ENCODE measurements at regions not wholly inside any gene's neighbourhood (a gene's known extent, or its start where the extent isn't known, plus 50 kb on each side); places are given as distances from the start of the nearest gene placed in this dataset.

DNA sequence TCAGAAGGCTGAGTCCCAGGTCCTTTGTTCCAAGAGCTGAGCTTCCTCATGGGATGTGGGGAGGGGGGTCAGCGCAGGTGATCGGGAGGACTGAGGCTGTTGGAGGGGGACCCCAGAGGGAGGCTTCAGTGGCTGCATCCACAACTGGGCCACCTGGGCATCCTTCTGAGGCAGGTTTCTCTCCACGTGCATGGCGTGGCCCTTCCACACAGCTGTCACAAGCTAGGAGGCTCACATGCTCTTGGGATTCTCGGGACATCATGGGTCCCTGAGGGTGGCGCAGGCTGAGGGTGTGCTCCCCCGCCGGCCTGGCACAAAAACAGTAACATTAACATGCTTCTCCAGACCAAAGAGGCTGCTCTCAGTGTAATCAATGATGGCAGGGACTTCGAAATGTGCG, 229.6 kb upstream of the AJAP1 start:
- TF ChIP-seq, protein P1, sequence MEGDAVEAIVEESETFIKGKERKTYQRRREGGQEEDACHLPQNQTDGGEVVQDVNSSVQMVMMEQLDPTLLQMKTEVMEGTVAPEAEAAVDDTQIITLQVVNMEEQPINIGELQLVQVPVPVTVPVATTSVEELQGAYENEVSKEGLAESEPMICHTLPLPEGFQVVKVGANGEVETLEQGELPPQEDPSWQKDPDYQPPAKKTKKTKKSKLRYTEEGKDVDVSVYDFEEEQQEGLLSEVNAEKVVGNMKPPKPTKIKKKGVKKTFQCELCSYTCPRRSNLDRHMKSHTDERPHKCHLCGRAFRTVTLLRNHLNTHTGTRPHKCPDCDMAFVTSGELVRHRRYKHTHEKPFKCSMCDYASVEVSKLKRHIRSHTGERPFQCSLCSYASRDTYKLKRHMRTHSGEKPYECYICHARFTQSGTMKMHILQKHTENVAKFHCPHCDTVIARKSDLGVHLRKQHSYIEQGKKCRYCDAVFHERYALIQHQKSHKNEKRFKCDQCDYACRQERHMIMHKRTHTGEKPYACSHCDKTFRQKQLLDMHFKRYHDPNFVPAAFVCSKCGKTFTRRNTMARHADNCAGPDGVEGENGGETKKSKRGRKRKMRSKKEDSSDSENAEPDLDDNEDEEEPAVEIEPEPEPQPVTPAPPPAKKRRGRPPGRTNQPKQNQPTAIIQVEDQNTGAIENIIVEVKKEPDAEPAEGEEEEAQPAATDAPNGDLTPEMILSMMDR (IDR thresholded peaks at IDR 0.05; ENCODE audit: borderline replicate concordance, insufficient read depth, low read depth, low read length), result no peak

DNA sequence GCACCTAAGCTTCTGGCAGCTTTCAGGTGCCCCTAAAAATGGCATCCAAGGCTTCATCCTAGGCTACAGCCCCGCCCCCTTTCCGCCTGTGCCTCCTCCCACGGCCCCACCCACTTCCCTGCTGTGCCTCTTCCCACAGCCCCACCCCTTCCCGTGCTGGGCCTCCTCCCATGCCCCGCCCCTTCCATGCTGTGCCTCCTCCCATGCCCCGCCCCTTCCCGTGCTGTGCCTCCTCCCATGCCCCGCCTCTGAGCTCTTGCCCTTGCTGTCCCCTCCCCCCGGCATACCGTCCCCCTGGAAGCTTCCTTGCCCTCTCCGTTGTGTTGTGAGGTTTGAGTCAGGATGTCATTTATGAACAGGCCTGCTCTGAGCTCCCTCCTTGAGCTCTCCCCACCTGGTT, 228.5 kb upstream of the AJAP1 start:
- H3K4me3 ChIP-seq (ENCODE audit: low read depth, low read length), result no peak overlapping the region
- TF ChIP-seq, protein P1 (IDR thresholded peaks at IDR 0.05; ENCODE audit: borderline replicate concordance, insufficient read depth, low read depth, low read length), result no peak

More for the DNA sequence above, 229.6 kb upstream of the AJAP1 start:
- no peak overlapping the region for H3K4me3 ChIP-seq (ENCODE audit: low read depth, low read length)

DNA sequence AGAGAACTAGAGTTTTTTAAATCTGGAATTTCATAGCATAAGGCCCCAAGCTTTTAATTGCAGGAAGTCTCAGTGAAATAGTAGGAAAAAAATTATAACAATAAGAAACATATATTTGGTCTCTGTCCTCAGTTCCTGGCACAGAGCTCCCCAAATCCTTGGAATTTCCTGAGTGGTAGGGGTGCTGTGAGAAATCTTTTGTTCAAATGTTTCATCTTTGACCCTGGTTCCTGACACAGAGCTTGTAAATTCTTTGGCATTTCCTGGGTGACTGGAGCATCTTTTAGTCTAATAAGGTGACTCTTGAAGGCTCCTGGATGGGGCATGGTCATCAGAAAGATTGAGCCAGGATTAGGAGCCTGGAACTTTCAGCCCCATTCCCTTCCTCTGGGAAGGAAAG, 225.7 kb upstream of the AJAP1 start:
- H3K4me3 ChIP-seq (ENCODE audit: low read depth, low read length), result no peak overlapping the region
- TF ChIP-seq, protein P1 (IDR thresholded peaks at IDR 0.05; ENCODE audit: borderline replicate concordance, insufficient read depth, low read depth, low read length), result no peak

DNA sequence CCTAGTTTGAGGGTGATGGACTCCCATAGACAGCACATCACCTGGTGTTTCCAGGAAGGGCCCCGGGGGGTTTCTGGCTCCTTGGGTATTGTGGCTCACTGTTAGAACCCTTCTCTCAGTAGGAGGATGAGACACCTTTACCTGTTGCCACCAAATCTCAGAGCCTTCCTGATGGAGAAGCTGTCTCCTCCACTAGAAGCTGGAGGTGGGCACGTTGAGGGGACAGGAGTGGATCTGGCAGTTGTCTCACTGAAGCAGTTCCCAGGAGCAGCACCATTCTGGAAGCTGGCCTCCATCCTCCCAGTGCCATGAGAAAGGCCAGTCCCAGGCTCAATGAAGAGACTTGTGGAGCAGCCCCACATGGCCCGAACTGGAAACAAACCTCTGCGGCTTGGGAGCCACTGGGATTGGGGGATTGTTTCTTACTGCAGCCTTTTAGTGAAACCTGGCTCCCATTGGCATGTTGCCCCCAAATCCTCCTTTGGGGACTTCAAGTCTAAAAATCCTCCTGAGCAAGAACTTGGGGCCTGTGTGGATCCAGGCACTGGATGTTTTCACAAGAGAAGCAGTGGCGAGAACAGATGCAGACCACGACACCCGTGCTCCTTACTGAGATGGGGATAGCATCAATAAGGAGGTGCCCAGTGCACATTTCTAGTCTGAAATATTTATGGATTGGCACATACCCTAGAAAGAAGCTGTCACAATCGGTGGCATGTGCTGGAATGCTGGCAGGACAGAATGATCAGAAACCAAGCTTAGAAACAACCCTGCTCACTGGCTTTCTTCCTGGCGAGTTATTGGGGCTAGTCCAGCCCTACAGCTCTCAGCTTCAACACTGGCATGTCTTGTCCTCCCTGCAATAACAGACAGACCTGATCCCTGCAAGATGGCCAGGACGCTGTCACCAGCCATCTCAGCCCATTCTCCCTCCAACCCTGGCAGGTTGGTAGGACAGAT, 223.7 kb upstream of the AJAP1 start:
- TF ChIP-seq, protein P1 (IDR thresholded peaks at IDR 0.05; ENCODE audit: borderline replicate concordance, insufficient read depth, low read depth, low read length), result no peak
- no peak overlapping the region for H3K4me3 ChIP-seq (ENCODE audit: low read depth, low read length)

DNA sequence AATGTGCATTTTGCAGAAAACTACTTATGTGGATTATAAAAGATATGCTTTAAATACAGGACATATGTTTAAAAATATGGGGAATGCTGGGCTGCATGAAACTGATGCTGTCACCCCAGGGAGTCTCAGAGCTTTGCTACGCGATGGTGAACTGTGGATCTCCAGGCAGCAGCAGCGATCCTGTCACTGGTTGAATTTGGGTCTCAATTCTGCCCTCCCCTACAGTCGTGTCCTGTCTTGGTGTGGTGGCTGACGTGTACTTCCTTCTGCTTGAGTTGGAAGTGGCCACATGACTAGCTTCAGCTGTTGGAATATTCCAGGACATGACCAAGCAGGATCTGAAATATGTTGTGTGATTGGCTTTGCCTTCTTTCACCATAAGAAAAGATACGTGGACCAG, 222.9 kb upstream of the AJAP1 start:
- TF ChIP-seq, protein P1 (IDR thresholded peaks at IDR 0.05; ENCODE audit: borderline replicate concordance, insufficient read depth, low read depth, low read length), result no peak
- H3K4me3 ChIP-seq (ENCODE audit: low read depth, low read length), result no peak overlapping the region

DNA sequence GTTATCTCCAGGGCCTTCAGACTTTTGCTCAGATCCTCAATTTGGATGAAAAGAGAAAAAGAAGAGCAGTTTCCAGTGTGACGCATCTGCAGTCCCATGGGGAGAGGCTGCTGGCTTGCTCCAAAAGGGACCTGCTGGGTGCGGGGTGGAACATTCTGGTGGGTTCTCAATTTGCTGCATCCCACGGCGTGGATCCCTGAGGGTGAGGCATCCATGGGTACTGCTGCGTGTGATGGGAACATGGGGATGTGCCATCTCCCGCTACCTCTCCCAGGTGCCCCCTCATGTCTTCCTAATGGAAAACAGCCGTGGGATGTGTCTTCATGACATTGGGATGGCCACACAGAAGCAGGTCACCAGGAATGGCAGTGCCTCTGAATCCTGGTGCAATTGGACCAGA, 221.3 kb upstream of the AJAP1 start:
- no peak overlapping the region for H3K4me3 ChIP-seq (ENCODE audit: low read depth, low read length)
- TF ChIP-seq, protein P1 (IDR thresholded peaks at IDR 0.05; ENCODE audit: borderline replicate concordance, insufficient read depth, low read depth, low read length), result no peak

DNA sequence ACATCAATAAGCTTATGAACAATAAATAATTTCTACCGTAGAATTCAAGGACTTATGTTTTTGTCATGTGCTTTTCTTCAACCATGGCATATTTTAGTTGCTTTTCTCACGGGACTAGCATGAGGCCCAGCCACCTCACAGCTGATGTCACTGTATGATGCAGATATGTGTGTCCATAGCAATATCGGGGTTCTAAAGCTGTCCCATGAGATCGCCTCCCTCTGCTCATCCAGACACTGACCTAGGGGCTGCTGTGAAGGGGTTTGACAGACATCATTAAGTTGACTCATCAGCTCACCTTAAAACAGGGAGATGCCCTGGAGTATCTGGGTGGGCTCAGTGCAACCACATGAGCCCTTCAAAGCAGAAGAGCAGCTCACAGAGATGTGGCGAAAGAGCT, 210.3 kb upstream of the AJAP1 start:
- TF ChIP-seq, protein P1 (IDR thresholded peaks at IDR 0.05; ENCODE audit: borderline replicate concordance, insufficient read depth, low read depth, low read length), result no peak
- H3K4me3 ChIP-seq (ENCODE audit: low read depth, low read length), result no peak overlapping the region
